Adrenal gland (tissue), 5 donors: ENCODE measurements at regions not wholly inside any gene's neighbourhood (a gene's known extent, or its start where the extent isn't known, plus 50 kb on each side); places are given as distances from the start of the nearest gene placed in this dataset.

Experiments
- CTCF ChIP-seq, 6 experiments: fragments of 450-650 bp in 4 of 6; fragments of 200-600 bp in 2 of 6; sonication (generic) in 1 of 6; IDR thresholded peaks; 1 replicate in 5 of 6; 2 replicates in 1 of 6; pipeline versions ENCODE4 v1.5.1 to v1.8.0; 2016 to 2021; ENCODE audit warnings: antibody characterized with exemption in 6 of 6, mild to moderate bottlenecking in 2 of 6, moderate library complexity in 1 of 6
- POLR2A ChIP-seq, 2 donors: fragments of 450-650 bp; IDR thresholded peaks; one replicate each; pipeline ENCODE4 v1.6.1; 2017; ENCODE audit warnings: antibody characterized with exemption in 2 of 2, mild to moderate bottlenecking in 2 of 2, moderate library complexity in 1 of 2
- donor health status: DM: no; HTN: no; CAD: no.

GRCh38 chr13:87324558-87324957 lies 346.6 kb upstream of the SLITRK5 start:
- TF ChIP-seq CTCF (IDR thresholded peaks at IDR 0.05) = no peak
- no peak for TF ChIP-seq POLR2A (IDR thresholded peaks at IDR 0.05)
